IPS-NIHi11 (cell line): ENCODE measurements at regions not wholly inside any gene's neighbourhood (a gene's known extent, or its start where the extent isn't known, plus 50 kb on each side); places are given as distances from the start of the nearest gene placed in this dataset.
"Not testable (repeated sequence)": the region's sequence is repeated elsewhere in the genome, so short reads cannot be mapped to it uniquely, and the experiment has no call there.

ENCODE experiments used
- DNase-seq: peaks from one replicate; pipeline ENCODE4 v3.0.0; 2012; ENCODE audit warnings: mixed read lengths, low spot score

- DNase-seq, result no peak
These were observed 263.3 kb downstream of the MYCN start for GRCh38 chr2:16203691-16204090.

GRCh38 chr2:16203069-16203468 is 262.7 kb downstream of the MYCN start:
- no peak for DNase-seq

GRCh38 chr2:16202266-16203020 is 262.1 kb downstream of the MYCN start:
- no peak for DNase-seq

GRCh38 chr2:16201848-16202247 is 261.5 kb downstream of the MYCN start:
- no peak for DNase-seq

GRCh38 chr2:16200554-16201193 is 260.3 kb downstream of the MYCN start:
- DNase-seq, result no peak

- DNase-seq, result no peak
These were observed 259.7 kb downstream of the MYCN start for GRCh38 chr2:16199882-16200553.

- not testable (repeated sequence) for DNase-seq
These were observed 258.9 kb downstream of the MYCN start for GRCh38 chr2:16199241-16199640.

GRCh38 chr2:16198166-16198912 is 258.0 kb downstream of the MYCN start:
- DNase-seq, result no peak

GRCh38 chr2:16197504-16198147 is 257.3 kb downstream of the MYCN start:
- no peak for DNase-seq

- no peak for DNase-seq
These were observed 256.5 kb downstream of the MYCN start for GRCh38 chr2:16196687-16197503.

- no peak for DNase-seq
These were observed 255.3 kb downstream of the MYCN start for GRCh38 chr2:16195681-16196070.

GRCh38 chr2:16194931-16195680 is 254.8 kb downstream of the MYCN start:
- no peak for DNase-seq

- no peak for DNase-seq
These were observed 254.2 kb downstream of the MYCN start for GRCh38 chr2:16194530-16194929.

GRCh38 chr2:16194096-16194390 is 253.7 kb downstream of the MYCN start:
- no peak for DNase-seq

- DNase-seq, result no peak
These were observed 252.3 kb downstream of the MYCN start for GRCh38 chr2:16192416-16193216.

- no peak for DNase-seq
These were observed 251.3 kb downstream of the MYCN start for GRCh38 chr2:16191431-16192200.

GRCh38 chr2:16190446-16191270 is 250.3 kb downstream of the MYCN start:
- no peak for DNase-seq

- no peak for DNase-seq
These were observed 249.4 kb downstream of the MYCN start for GRCh38 chr2:16189836-16190160.
